Astrocyte of the hippocampus (primary cell): ENCODE measurements at regions not wholly inside any gene's neighbourhood (a gene's known extent, or its start where the extent isn't known, plus 50 kb on each side); places are given as distances from the start of the nearest gene placed in this dataset.
"Not testable (repeated sequence)": the region's sequence is repeated elsewhere in the genome, so short reads cannot be mapped to it uniquely, and the experiment has no call there.

ENCODE experiments used
- DNase-seq: peaks from one replicate; pipeline ENCODE4 v3.0.0; 2011; ENCODE audit warnings: low read depth, low spot score

GRCh38 chr20:36082315-36082915 lies 72.1 kb upstream of the EPB41L1 start:
- DNase-seq, result no peak

GRCh38 chr20:36083200-36083599 lies 71.3 kb upstream of the EPB41L1 start:
- not testable (repeated sequence) for DNase-seq

GRCh38 chr20:36084356-36084755 lies 70.2 kb upstream of the EPB41L1 start:
- DNase-seq, result no peak

- DNase-seq, result no peak
These were observed 69.5 kb upstream of the EPB41L1 start for GRCh38 chr20:36084897-36085613.

- DNase-seq, result peak; percentile 77
These were observed 68.8 kb upstream of the EPB41L1 start for GRCh38 chr20:36085686-36086267.

- DNase-seq, result no peak
These were observed 67.8 kb upstream of the EPB41L1 start for GRCh38 chr20:36086767-36087166.

- DNase-seq, result no peak
These were observed 64.3 kb upstream of the EPB41L1 start for GRCh38 chr20:36090223-36090622.

- peak; percentile 6 for DNase-seq
These were observed 62.8 kb upstream of the EPB41L1 start for GRCh38 chr20:36091561-36092397.

GRCh38 chr20:36092398-36093024 lies 62.0 kb upstream of the EPB41L1 start:
- DNase-seq, result peak; percentile 62

GRCh38 chr20:36093025-36093803 lies 61.3 kb upstream of the EPB41L1 start:
- DNase-seq, result peak; percentile 40

GRCh38 chr20:36093804-36094145 lies 60.8 kb upstream of the EPB41L1 start:
- DNase-seq, result no peak

GRCh38 chr20:36094497-36094896 lies 60.0 kb upstream of the EPB41L1 start:
- DNase-seq, result peak; percentile 38

GRCh38 chr20:36096435-36096834 lies 58.1 kb upstream of the EPB41L1 start:
- no peak for DNase-seq

GRCh38 chr20:36097337-36098151 lies 57.0 kb upstream of the EPB41L1 start:
- peak; percentile 68 for DNase-seq

GRCh38 chr20:36098364-36098763 lies 56.2 kb upstream of the EPB41L1 start:
- DNase-seq, result peak; percentile 45

GRCh38 chr20:36099106-36099505 lies 55.4 kb upstream of the EPB41L1 start:
- DNase-seq, result no peak

- DNase-seq, result peak; percentile 27
These were observed 53.3 kb upstream of the EPB41L1 start for GRCh38 chr20:36101192-36101591.

GRCh38 chr20:36102306-36102705 lies 52.2 kb upstream of the EPB41L1 start:
- no peak for DNase-seq

GRCh38 chr20:36102809-36103596 lies 51.5 kb upstream of the EPB41L1 start:
- DNase-seq, result no peak
